ENCODE measurements at regions not wholly inside any gene's neighbourhood (a gene's known extent, or its start where the extent isn't known, plus 50 kb on each side); places are given as distances from the start of the nearest gene placed in this dataset.

- Histone ChIP-seq H3K4me3 (no peak overlapping the region), H3K27ac (no peak overlapping the region), H3K9me3 (no peaks in the 10 kb centered on the region), H3K4me1 (no peaks in the 10 kb centered on the region), H3K36me3 (replicated peaks in 1 of 2; ENCODE audit: insufficient read depth in 1 of 2, low read depth in 2 of 2) (no peaks in the 10 kb centered on the region), H3K27me3 (no peaks in the 10 kb centered on the region)
- no peak for TF ChIP-seq POLR2A (IDR thresholded peaks at IDR 0.05)
- no peak for TF ChIP-seq CTCF (IDR thresholded peaks at IDR 0.05)
- intact Hi-C loops (cut with DNase I) = loop anchor here (10.0 kb wide), 1 partner anchor 883 kb away; the partner anchor contains the start of gene EPHA3
- ATAC-seq (no peak), DNase-seq (no peak)
- 44 to 100% methylated on average over 1 of the region's 1 CpG for WGBS, 2 donors
Measured at GRCh38 chr3:88221726-88222125, 72.0 kb downstream of the C3orf38 start.

DNA sequence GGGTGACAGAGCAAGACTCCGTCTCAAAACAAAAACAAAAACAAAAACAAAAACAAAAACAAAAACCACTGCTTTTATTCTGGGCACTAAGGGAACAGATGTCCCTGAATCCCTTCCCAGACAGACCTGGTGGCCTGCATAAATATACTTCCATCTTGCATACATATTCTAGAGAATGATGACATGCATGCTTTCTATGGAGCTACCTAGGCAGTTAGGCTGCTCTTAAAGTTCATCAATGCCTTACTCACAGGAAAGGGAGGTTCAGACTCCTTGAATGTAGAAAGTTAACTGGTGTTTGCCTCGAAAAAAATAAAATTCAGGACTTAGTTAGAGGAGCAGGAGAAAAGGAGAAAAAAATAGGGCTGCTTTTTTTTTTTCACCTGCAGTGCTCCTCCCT, 72.6 kb downstream of the C3orf38 start:
- H3K4me1 ChIP-seq = no peaks in the 10 kb centered on the region
- no peak overlapping the region for H3K4me3 ChIP-seq
- TF ChIP-seq CTCF (IDR thresholded peaks at IDR 0.05) = no peak
- no peak for TF ChIP-seq POLR2A (IDR thresholded peaks at IDR 0.05)
- no peaks in the 10 kb centered on the region for H3K27me3 ChIP-seq
- no peak for ATAC-seq
- intact Hi-C loops (cut with DNase I) = loop anchor here (10.0 kb wide), 1 partner anchor 882 kb away; the partner anchor contains the start of gene EPHA3
- no peaks in the 10 kb centered on the region for H3K9me3 ChIP-seq
- 56 to 74% methylated on average over 2 of the region's 2 CpGs for WGBS, 2 donors
- no peaks in the 10 kb centered on the region for H3K36me3 ChIP-seq (replicated peaks in 1 of 2; ENCODE audit: insufficient read depth in 1 of 2, low read depth in 2 of 2)
- DNase-seq = no peak
- no peak overlapping the region for H3K27ac ChIP-seq

GRCh38 chr3:88225326-88226008, 75.7 kb downstream of the C3orf38 start:
- no peaks in the 10 kb centered on the region for H3K36me3 ChIP-seq (replicated peaks in 1 of 2; ENCODE audit: insufficient read depth in 1 of 2, low read depth in 2 of 2)
- TF ChIP-seq POLR2A (IDR thresholded peaks at IDR 0.05) = no peak
- TF ChIP-seq CTCF (IDR thresholded peaks at IDR 0.05) = no peak
- no peaks in the 10 kb centered on the region for H3K9me3 ChIP-seq
- H3K4me1 ChIP-seq = no peaks in the 10 kb centered on the region
- intact Hi-C loops (cut with DNase I) = loop anchor here (10.0 kb wide), 1 partner anchor 879 kb away; the partner anchor contains the start of gene EPHA3
- no peak for DNase-seq
- no peak overlapping the region for H3K4me3 ChIP-seq
- ATAC-seq = no peak
- no peaks in the 10 kb centered on the region for H3K27me3 ChIP-seq
- H3K27ac ChIP-seq = no peak overlapping the region
- 79 to 80% methylated on average over 8 of the region's 8 CpGs for WGBS, 2 donors

GRCh38 chr3:88226910-88227309, 77.2 kb downstream of the C3orf38 start:
- Histone ChIP-seq H3K4me1 (no peaks in the 10 kb centered on the region), H3K27ac (no peak overlapping the region), H3K4me3 (no peak overlapping the region), H3K36me3 (replicated peaks in 1 of 2; ENCODE audit: insufficient read depth in 1 of 2, low read depth in 2 of 2) (no peaks in the 10 kb centered on the region), H3K27me3 (no peaks in the 10 kb centered on the region), H3K9me3 (no peaks in the 10 kb centered on the region)
- intact Hi-C loops (cut with DNase I) = loop anchor here (10.0 kb wide), 1 partner anchor 878 kb away; the partner anchor contains the start of gene EPHA3
- ATAC-seq (no peak), DNase-seq (no peak)
- TF ChIP-seq POLR2A (IDR thresholded peaks at IDR 0.05) = no peak
- TF ChIP-seq CTCF (IDR thresholded peaks at IDR 0.05) = no peak
- 60 to 72% methylated on average over 3 of the region's 3 CpGs for WGBS, 2 donors

- H3K27ac ChIP-seq = no peak overlapping the region
- DNase-seq (no peak), ATAC-seq (no peak)
Measured at GRCh38 chr3:88230638-88231037, 80.9 kb downstream of the C3orf38 start.

More at GRCh38 chr3:88230638-88231037, 80.9 kb downstream of the C3orf38 start:
- no peak overlapping the region for H3K4me3 ChIP-seq
- 85 to 90% methylated on average over 7 of the region's 7 CpGs for WGBS, 2 donors
- no peaks in the 10 kb centered on the region for H3K4me1 ChIP-seq
- intact Hi-C loops (cut with DNase I) = no loop called here
- no peaks in the 10 kb centered on the region for H3K27me3 ChIP-seq
- no peaks in the 10 kb centered on the region for H3K36me3 ChIP-seq (replicated peaks in 1 of 2; ENCODE audit: insufficient read depth in 1 of 2, low read depth in 2 of 2)
- no peaks in the 10 kb centered on the region for H3K9me3 ChIP-seq
- TF ChIP-seq CTCF (IDR thresholded peaks at IDR 0.05) = no peak
- TF ChIP-seq POLR2A (IDR thresholded peaks at IDR 0.05) = no peak
